Hepatic stellate cell (primary cell): ENCODE measurements at regions not wholly inside any gene's neighbourhood (a gene's known extent, or its start where the extent isn't known, plus 50 kb on each side); places are given as distances from the start of the nearest gene placed in this dataset.
"Not testable (repeated sequence)": the region's sequence is repeated elsewhere in the genome, so short reads cannot be mapped to it uniquely, and the experiment has no call there.

ENCODE experiments used
- DNase-seq: peaks from one replicate; pipeline ENCODE4 v3.0.0; 2011; ENCODE audit warnings: low spot score

DNA sequence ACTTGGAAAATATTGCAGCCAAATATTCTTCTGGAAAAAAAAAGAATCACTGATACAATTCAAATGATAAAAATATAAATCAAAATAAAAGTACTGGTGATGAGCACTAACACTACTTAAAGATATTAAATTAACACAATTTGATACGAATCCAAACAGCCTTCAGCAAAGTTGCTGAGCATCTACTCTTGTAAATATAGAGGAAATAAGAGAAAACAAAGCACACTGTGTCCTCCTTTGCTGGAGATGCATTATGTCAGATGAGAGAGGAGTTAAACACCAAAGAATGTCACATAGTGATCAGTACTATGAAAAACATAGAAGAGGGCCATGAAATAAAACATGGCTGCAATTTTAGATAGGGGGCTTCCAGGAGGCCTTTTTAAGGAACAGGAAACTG lies 177.4 kb upstream of the RNPC3 start:
- no peak for DNase-seq

DNA sequence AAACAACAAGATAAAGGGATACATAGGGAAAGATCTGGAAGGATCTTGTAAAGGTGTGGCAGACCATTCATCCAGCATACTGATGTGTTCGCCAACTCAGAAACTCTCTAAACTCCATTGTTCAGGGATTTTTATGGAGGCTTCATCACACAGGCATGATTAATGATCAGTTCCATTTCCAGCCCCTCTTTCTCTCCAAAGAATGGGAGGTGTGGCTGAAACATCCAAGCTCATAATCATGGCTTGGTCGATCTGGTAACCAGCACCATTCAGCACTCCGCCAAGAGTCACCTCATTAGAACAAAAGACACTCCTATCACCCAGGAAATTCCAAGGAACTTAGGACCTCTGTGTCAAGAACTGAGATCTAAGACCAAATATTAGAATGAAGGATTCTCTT lies 180.6 kb upstream of the RNPC3 start:
- no peak for DNase-seq

DNA sequence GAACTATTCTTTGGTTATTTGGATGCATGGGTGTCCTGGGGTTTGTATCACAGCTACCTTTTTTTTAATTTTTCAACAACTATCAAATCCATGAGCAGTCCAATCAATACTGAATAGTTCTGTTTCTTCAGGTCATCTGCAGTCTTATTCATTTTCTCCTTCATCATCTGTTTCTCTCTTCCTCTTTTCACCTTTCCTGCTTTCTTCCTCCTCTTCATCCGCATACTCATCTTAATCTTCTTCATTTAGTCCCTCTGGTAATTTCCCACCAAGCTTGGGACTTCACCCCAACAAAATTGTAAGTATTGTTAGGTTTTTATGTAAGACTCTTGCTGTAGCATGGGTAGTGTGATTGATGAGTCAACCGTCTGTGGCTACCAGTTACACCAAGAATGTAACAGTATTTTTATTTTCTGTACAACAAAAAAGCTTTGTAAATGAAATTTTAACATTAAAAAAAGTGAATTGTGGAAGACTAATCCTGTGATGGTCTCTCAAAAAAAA lies 184.1 kb upstream of the RNPC3 start:
- DNase-seq, result no peak

DNA sequence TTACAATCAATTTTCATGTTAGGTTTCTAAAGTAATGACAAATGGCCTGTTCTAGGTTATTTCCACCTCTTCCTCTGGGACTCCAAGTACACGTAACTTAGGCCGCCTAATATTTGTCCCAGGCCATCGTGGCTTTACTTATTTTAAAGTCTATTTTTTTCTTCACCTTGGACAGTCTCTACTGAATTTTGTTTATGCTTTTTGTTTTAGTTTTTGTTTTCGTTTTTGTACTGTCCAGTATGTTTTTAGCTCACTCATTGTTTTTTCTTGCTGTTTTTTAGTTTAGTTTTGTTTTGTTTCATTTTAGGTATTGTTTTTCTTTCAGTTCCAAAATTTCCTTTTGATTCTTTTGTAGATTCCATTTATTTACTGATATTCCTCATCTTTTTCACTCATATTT lies 187.7 kb upstream of the RNPC3 start:
- DNase-seq, result no peak

DNA sequence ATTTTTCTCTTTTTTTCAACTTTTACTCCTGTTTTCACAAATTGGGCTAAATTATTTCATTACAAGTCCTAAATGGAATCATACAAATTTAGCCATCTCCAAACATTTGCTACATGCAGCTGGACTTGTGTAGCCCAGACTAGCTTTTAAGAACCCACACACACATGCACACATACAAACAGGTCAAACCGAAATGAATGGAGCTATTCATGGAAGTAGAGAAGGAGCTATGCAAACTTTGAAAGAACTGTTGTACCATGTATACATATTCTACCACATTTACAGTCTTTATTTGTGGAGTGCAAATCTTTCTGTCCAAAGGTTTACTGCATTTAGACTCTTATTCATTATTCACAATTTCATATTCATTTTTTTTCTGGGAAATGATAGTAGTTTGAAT lies 189.1 kb upstream of the RNPC3 start:
- no peak for DNase-seq

DNA sequence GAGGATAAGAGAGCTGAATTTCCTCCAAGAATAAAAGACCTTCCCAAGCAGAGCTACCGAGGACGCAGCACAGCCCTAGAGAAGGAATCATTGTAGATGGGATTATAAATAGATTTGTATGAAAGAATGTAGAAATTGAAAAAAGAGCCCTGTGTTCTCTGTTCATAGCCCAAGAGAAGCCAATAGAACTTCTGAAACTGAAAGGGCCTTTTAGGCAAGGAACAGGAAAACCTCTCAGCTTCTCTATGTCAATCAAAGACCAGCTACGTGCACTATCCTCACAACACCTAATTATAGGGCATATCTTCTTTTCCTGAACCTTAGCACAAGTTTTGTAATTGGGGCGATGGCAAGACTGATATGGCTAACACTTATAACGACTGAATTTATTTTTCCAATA lies 192.4 kb upstream of the RNPC3 start:
- no peak for DNase-seq

DNA sequence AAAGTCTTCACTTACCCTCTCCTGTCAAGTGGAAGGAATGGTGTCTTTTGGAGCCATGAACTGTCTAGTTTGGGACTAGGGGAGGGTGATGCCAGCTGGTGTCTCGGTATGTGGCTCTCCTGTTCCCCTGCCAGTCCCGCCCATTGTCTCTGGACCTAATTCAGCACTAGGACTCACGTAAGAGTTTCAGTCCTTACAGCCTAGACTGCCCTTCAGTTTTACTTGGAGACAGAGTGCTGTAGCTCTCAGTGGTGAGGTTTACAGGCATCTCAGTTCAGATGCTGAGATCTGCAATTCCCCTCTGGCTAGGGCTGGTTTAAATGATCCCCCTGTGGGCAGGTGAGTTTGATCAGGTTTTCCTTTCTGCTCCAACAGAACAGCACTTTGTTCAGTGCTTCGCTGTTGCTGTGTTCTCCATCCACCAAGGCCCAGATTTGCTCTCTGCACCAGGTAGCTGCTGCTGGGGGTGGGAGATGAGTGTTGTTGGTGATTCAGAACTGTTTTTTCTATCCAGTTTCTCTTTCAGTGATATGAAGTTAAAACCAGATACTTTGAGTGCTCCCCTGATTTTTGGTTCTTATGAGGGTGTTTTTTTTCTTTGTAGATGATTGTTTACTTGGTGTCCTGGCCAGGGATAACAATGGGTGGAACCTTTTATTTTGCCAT lies 198.3 kb upstream of the RNPC3 start:
- DNase-seq, result no peak

DNA sequence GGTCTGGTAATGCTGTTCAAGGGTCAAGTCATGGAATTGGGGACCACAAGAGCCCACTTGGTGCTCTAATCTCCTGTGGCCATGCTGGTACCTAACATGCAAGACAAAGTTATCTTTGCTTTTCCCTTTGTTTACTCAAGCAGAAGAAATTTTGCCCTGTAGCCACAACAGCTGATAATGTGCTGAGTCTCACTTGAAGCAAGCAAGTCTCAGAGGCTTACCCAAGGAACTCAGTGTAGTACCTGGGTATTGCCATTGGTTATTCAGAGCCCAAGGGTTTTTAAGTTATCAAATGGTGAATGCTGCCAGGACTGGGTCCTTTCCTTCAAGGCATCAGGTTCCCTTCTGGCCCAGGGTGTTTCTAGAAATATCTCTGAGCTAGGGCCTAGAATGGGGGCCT lies 198.9 kb upstream of the RNPC3 start:
- no peak for DNase-seq

DNA sequence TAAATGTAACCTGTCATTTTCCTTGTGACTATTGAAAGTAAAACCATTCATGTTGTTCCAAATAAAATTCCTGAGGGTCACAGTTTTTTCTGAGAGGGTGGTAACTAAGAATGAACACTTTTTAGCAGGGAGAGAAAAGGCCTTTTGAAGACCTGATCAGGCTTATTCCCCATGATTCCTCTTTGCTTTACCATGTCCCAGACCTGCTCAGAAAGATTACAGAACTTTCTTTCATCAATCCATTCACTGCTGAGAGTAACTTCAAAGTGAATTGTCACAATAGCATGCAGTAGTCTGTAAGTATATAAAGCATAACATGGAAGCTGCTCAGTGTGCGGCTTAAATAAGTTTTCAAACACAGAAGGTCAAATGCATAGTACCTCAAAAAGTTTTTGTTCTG lies 201.5 kb upstream of the COL11A1 start:
- DNase-seq, result no peak

DNA sequence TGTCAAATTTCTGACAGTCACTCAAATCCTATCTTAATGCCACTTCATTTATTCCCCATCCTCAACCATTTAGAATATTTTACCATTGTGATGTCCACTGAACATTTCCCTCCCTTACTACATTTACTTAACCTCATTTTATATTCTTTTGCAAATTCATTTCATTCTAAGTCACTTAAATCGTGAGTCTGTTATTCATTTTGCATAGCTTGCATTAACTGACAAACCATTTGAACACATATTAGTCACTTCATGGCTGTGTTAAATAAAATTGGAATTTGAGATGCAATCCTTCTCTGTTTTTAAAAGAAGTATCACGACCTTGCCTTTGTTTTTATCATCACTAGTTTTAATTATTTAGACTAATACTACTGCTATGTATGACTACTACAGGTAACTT lies 199.4 kb upstream of the COL11A1 start:
- DNase-seq, result no peak

DNA sequence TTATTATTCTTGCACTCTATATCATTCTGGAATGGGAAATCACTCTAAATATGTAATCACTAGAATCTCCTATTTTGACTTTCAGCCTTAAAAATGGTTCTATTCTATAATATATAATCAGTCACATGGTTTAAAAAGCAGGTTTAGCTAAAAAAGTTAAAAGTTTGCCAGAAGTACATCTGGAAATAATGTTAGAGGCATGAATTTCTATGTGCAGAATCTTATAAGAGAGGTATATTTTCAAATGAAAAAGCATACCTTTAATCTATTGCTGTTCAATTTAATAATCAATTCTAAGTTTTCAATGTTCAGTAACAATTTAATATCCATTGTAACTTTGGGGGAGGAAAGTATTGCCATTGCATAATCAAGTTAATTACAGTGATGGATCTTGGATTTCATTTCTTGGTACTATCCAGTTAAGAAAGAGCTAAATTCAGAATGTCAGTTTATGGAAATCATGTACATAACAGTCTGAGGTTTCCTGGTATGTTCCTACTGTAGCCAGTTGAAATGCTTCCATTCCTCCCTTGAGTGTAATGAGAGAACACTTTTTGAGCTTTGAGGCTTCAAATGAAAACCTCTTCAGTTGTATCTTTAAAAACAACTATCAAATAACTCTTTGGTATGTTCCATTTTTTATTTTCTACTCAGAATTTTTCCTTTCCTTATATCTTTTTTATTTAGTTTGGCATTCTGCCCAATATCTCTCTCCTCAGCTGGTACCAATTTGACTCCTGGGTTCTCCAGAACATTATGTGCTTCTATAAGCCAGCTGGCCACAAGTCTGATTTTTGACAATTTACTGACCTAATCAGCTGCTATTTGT lies 175.7 kb upstream of the COL11A1 start:
- DNase-seq, result no peak

DNA sequence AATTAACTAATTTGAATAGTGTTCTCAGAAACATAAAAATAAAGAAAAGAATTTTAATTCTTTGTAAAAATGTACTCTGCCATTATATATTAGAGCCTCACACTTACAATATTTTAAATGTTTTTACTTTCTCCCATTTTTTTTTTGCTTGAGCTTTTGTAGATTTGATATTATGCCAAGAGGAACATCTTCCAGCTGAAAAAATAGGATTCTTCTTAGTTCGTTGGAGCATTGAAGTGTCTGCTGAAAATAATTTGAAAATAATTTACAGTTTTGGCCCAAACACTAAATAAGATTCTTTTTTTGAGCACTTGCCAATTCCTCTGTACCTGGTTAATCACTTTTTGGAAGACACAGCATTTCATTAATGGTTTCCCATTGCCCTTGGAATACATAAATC lies 175.0 kb upstream of the COL11A1 start:
- no peak for DNase-seq

DNA sequence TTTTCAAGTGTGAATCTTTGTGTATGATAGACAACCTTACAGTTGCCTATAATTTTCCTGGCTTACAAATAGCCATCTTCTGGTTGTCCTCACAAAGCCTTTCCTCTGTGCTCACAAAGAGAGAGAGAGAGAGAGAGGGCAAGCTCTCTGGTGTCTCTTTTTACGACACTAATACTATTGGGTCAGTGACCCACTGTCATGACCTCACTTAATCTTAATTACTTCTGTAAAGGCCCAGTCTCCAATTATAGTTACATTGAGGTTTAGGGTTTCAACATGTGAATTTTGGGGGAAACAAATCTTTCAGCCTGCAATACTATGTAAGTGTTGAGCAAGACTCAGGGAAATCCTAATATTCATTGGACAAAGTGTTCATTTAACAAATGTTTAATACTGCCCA lies 167.4 kb upstream of the COL11A1 start:
- no peak for DNase-seq

DNA sequence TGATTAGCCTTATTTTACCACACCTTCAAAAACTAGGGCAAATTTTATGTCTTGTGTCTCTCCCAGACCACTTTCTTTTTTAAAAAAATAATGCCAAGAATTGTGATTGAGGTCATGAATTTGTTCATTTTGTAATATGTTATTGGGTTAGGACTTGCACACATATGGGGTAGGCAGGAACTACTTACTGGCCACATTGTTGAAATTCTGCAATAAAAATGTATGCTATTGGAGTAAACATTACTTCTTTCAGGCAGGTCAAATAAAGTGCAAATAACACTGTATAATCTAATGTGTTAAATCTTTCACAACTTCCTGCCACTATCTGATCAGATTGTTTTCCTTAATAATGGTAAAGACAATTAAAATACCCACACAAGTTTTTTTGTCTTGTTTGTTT lies 166.6 kb upstream of the COL11A1 start:
- DNase-seq, result no peak

DNA sequence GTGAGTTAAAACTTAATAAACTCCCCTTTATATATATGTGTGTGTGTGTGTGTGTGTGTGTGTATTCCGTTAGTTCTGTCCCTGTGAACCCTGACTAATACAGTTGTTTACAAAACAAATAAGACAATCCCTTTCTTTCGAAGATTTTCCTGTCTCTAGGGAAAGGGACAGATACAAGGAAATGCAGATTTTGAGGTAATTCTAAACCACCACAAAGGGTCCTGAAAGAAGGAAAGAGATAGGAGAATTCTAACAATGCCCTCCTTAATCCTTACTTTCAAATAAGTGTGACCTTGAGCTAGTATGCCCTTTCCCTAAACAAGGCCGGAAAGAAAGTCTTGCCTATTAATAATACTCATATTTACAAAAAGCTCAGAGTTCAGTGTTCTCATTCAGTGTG lies 164.8 kb upstream of the COL11A1 start:
- no peak for DNase-seq

DNA sequence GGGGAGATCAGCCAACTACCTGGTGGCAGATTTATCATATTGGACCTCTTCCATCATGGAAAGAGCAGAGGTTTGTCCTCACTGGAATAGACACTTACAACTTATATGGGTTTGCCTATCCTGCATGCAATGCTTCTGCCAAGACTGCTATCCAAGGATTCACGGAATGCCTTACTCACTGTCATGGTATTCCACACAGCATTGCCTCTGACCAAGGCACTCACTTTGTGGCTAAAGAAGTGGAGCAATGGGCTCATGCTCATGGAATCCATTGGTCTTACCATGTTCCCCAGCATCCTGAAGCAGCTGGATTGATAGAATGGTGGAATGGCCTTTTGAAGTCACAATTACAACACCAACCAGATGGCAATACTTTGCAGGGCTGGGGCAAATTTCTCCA lies 163.1 kb upstream of the COL11A1 start:
- DNase-seq, result not testable (repeated sequence)

DNA sequence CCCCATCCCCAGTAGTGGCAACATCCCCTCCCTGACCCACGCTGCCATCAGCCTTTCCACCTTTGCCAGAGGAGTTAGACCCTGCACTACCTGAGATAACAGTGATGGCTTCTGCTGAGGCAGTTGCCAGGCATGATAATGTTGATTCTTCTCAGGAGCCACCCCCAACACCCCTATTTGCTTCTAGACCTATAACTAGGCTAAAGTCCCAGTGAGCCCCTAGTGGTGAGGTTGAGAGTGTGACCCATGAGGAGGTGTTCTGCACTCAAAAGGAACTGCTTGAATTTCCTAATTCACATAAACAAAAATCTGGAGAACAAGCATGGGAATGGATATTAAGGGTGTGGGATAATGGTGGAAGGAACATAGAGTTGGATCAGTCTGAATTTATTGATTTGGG lies 159.6 kb upstream of the COL11A1 start:
- no peak for DNase-seq

DNA sequence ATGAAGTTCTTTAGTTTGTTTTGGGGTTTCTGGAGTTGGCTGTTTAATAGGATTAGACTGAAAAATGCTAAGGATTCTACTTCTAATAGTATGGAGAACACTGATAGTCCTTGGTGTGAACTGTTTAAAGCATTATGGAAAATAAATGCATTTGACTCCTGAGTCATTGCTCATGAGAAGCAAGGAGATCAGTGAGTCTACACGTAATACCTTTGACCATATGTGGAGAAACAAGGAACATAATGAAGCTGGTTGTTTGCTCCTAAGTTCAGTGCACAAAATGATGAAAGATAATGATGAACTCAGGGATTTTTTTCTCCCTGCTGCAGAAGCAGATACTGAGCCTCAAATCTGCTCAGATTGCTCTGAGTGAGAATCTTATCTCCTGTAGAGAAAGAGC lies 158.9 kb upstream of the COL11A1 start:
- DNase-seq, result no peak

DNA sequence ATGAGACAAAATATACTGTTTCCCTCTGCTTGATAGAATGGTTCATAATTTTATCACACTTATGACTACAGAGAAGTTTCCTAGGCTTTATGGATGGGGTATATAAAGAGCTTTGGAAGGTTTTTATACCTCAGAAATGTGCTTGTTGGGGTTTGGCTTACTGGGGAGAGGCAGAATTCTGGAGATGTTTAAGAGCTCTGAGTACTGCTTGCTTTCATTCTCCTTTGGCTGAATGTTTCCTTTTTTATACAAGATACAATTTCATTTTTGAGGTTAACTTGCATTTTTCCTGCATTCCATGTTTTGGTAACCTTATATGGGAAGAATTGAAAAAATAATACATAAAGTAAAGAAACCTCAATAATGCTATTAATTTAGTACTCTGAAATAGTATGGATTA lies 157.7 kb upstream of the COL11A1 start:
- DNase-seq, result no peak

DNA sequence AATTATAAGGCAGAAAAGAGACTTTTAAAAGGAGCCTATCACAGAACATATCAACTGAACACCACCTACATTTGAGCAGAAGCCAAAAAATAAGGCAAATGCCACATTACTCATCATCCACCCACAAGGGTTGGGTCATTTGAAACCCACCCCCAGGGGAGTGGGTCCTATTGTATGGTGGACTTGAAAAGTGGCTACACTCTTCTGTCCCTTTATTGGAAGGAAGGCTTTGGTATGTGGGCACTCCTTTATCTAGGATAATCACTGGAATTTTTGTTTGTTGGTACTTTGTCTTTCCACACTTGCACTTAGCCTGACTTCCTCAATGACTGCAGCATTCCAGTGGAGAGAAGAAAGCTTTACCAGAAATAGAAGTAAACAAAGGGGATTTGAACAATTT lies 157.2 kb upstream of the COL11A1 start:
- no peak for DNase-seq

DNA sequence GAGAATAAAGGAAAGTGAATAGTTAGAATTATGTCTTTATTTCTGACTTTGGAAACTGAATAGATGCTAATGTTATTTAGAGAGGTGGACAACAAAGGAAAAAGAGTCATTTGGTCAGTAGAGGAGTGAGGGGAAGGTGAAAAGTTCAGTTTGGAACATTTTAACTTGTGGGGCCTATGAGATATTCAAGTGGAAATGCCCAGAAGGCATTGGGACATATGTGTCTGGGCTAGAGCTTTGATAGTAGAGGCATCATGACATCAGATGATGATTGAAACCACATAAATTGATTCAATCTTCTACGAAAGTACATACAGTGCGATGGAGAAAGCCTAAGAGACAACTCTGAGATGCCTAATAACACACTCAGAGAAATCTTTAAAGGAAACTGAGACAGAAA lies 151.7 kb upstream of the COL11A1 start:
- DNase-seq, result no peak

DNA sequence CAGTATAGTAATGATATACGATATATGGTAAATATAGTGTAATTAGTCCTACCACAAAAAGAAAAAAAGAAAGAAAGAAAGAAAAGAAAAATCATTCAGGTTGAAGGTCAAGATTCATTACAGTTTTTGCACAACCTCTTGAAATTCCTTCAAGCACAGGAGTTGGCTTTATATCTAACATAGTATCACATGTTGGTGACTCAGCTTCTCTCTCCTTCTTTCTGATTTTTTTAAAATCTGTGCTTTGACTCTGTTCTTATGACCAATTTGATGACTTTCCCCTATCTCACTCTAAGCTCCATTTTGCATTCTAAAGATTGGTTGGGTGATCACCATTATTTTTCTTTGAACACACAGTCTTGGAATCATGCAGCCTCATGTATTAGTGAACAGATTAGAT lies 148.2 kb upstream of the COL11A1 start:
- DNase-seq, result no peak

DNA sequence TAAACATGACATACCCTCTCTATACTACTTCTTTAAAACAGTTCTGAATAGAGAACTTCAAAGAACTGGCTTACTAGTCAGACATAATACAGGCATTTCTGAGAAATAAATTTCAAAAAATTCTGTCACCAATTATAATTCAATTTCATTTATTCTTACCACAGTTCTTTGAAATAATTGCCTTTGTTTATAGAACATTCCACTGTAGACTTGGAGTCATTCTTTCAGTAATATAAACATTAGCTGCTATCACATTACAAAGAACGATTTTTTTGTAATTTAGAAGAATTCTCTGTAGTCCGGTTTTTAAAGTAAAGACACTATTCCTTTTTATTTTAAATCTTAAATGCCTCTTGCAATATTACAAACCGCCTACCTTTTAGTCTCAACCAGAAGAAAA lies 146.4 kb upstream of the COL11A1 start:
- DNase-seq, result no peak

DNA sequence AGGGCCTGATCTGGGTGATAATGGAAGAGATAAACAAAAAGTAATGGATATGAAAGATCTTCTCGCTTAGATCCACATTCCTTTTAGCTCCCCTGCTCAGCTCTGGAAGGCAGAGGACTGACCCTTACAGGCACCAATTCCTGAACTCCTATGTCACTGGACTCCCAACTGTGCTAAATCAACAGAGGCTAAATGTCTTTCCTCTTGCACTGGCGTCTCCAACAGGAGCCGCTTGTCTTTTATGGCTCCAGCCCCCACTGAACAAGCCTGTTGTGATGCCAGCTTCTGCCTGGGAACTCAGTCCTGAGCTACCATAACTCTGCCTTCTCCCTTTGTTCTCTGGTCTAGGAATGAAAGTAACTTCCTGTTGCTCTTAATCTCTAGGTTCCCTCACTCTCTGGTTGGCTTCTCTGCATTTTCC lies 142.1 kb upstream of the COL11A1 start:
- DNase-seq, result no peak
